HEK293 (cell line): ENCODE measurements at regions not wholly inside any gene's neighbourhood (a gene's known extent, or its start where the extent isn't known, plus 50 kb on each side); places are given as distances from the start of the nearest gene placed in this dataset.

Source experiments
- CTCF ChIA-PET: fragments of 350-600 bp; formaldehyde crosslinking; extraction: SDS; loops from one replicate; lab custom pipeline; 2021; ENCODE audit warnings: antibody characterized with exemption; lab: Yijun Ruan, JAX
- POLR2A ChIA-PET: fragments of 300-600 bp; formaldehyde crosslinking; extraction: SDS; loops from one replicate; lab custom pipeline; 2020; ENCODE audit warnings: antibody characterized with exemption, inconsistent platforms; lab: Yijun Ruan, JAX
- H3K27ac ChIP-seq: fragments of 200-500 bp; sonication (Bioruptor generic); 2 replicates; pipeline ENCODE4 v1.5.1; 2014; ENCODE audit warnings: low read depth, low read length, control low read depth, inconsistent platforms; ENCODE audit errors: extremely low read depth
- H3K36me3 ChIP-seq, 2 experiments: fragments of 200-500 bp in 1 of 2; sonication (Bioruptor generic) in 1 of 2; 1 replicate in 1 of 2; 2 replicates in 1 of 2; pipeline ENCODE4 v1.5.1; 2014 to 2017; ENCODE audit warnings: inconsistent platforms in 2 of 2, low read length in 2 of 2; ENCODE audit not compliant: control insufficient read depth in 2 of 2, insufficient read depth in 1 of 2
- H3K4me1 ChIP-seq: fragments of 200-500 bp; sonication (Bioruptor generic); 2 replicates; pipeline ENCODE4 v1.5.1; 2014; ENCODE audit warnings: mild to moderate bottlenecking, low read length, inconsistent platforms; ENCODE audit not compliant: control insufficient read depth, insufficient read depth
- H3K4me3 ChIP-seq: 2 replicates; pipeline ENCODE4 v1.5.1; 2011; ENCODE audit warnings: low read depth, mild to moderate bottlenecking, control low read depth, low read length, moderate library complexity
- H3K9me3 ChIP-seq: fragments of 200-500 bp; sonication (Bioruptor generic); 2 replicates; pipeline ENCODE4 v1.5.1; 2014; ENCODE audit warnings: low read depth, low read length, inconsistent platforms; ENCODE audit not compliant: control insufficient read depth, insufficient read depth
- BCL11B ChIP-seq: fragments of 450-650 bp; formaldehyde crosslinking; IDR thresholded peaks from 2 replicates; pipeline ENCODE4 v1.5.1; 2016; ENCODE audit warnings: low read depth, missing biosample characterization, missing genetic modification characterization
- FEZF1 ChIP-seq: fragments of 450-650 bp; formaldehyde crosslinking; IDR thresholded peaks from 2 replicates; pipeline ENCODE4 v1.5.1; 2016; ENCODE audit warnings: missing biosample characterization, missing genetic modification characterization
- GLIS2 ChIP-seq: fragments of 450-650 bp; formaldehyde crosslinking; IDR thresholded peaks from 2 replicates; pipeline ENCODE4 v1.5.1; 2016; ENCODE audit warnings: missing biosample characterization, missing genetic modification characterization
- HOXA7 ChIP-seq: sonication (generic); formaldehyde crosslinking; IDR thresholded peaks from 2 replicates; pipeline ENCODE4 v1.8.1; 2022; ENCODE audit warnings: missing genetic modification reagents, borderline replicate concordance
- HOXC10 ChIP-seq: sonication (generic); formaldehyde crosslinking; IDR thresholded peaks from 2 replicates; pipeline ENCODE4 v1.8.1; 2023; ENCODE audit warnings: mild to moderate bottlenecking, missing genetic modification reagents
- KLF1 ChIP-seq: fragments of 450-650 bp; formaldehyde crosslinking; IDR thresholded peaks from 2 replicates; pipeline ENCODE4 v1.5.1; 2016; ENCODE audit warnings: missing biosample characterization, missing genetic modification characterization
- KLF10 ChIP-seq: fragments of 450-650 bp; IDR thresholded peaks from 2 replicates; pipeline ENCODE4 v1.5.1; 2018; ENCODE audit warnings: missing biosample characterization, mild to moderate bottlenecking, missing genetic modification characterization
- KLF8 ChIP-seq: fragments of 450-650 bp; formaldehyde crosslinking; IDR thresholded peaks from 2 replicates; pipeline ENCODE4 v1.5.1; 2016; ENCODE audit warnings: missing biosample characterization, missing genetic modification characterization
- MYNN ChIP-seq: fragments of 450-650 bp; formaldehyde crosslinking; IDR thresholded peaks from 2 replicates; pipeline ENCODE4 v1.5.1; 2016; ENCODE audit warnings: missing biosample characterization, missing genetic modification characterization, borderline replicate concordance
- SCRT2 ChIP-seq: fragments of 450-650 bp; formaldehyde crosslinking; IDR thresholded peaks from 2 replicates; pipeline ENCODE4 v1.5.1; 2016; ENCODE audit warnings: missing biosample characterization, missing genetic modification characterization
- ZBTB44 ChIP-seq: fragments of 450-650 bp; IDR thresholded peaks from 2 replicates; pipeline ENCODE4 v1.5.1; 2018; ENCODE audit warnings: missing biosample characterization, mild to moderate bottlenecking, missing genetic modification characterization
- ZNF114 ChIP-seq: fragments of 450-650 bp; formaldehyde crosslinking; IDR thresholded peaks from 2 replicates; pipeline ENCODE4 v1.5.0; 2017; ENCODE audit warnings: missing biosample characterization, missing genetic modification characterization
- ZNF121 ChIP-seq: fragments of 450-650 bp; formaldehyde crosslinking; IDR thresholded peaks from 2 replicates; pipeline ENCODE4 v1.5.1; 2016; ENCODE audit warnings: missing biosample characterization, missing genetic modification characterization
- ZNF133 ChIP-seq: fragments of 450-650 bp; formaldehyde crosslinking; IDR thresholded peaks from 2 replicates; pipeline ENCODE4 v1.5.1; 2016; ENCODE audit warnings: missing biosample characterization, missing genetic modification characterization
- ZNF214 ChIP-seq: fragments of 450-650 bp; formaldehyde crosslinking; IDR thresholded peaks from 2 replicates; pipeline ENCODE4 v1.5.1; 2017; ENCODE audit warnings: missing biosample characterization, mild to moderate bottlenecking, missing genetic modification characterization, borderline replicate concordance
- ZNF274 ChIP-seq, 2 experiments: fragments of 200-500 bp in 1 of 2; fragments of 450-650 bp in 1 of 2; sonication (Bioruptor generic) in 1 of 2; formaldehyde crosslinking in 1 of 2; IDR thresholded peaks; 2 replicates each; pipeline versions ENCODE4 v1.5.1 to v1.6.1; 2014 to 2016; ENCODE audit warnings: borderline replicate concordance in 1 of 2, inconsistent platforms in 1 of 2, low read length in 1 of 2, missing biosample characterization in 1 of 2, missing genetic modification characterization in 1 of 2
- ZNF341 ChIP-seq: fragments of 450-650 bp; formaldehyde crosslinking; IDR thresholded peaks from 2 replicates; pipeline ENCODE4; 2016; ENCODE audit warnings: low read depth, missing biosample characterization, missing genetic modification characterization
- ZNF37A ChIP-seq: fragments of 450-650 bp; IDR thresholded peaks from 2 replicates; pipeline ENCODE4 v1.5.1; 2018; ENCODE audit warnings: missing biosample characterization, missing genetic modification characterization
- ZNF398 ChIP-seq: fragments of 450-650 bp; formaldehyde crosslinking; IDR thresholded peaks from 2 replicates; pipeline ENCODE4 v1.5.1; 2017; ENCODE audit warnings: missing biosample characterization, missing genetic modification characterization
- ZNF426 ChIP-seq: fragments of 450-650 bp; formaldehyde crosslinking; IDR thresholded peaks from 2 replicates; pipeline ENCODE4 v1.5.1; 2017; ENCODE audit warnings: missing biosample characterization, missing genetic modification characterization, mild to moderate bottlenecking, inconsistent platforms, moderate library complexity
- ZNF510 ChIP-seq: fragments of 450-650 bp; formaldehyde crosslinking; IDR thresholded peaks from 2 replicates; pipeline ENCODE4 v1.5.1; 2018; ENCODE audit warnings: mild to moderate bottlenecking, missing genetic modification characterization, missing biosample characterization; ENCODE audit not compliant: insufficient replicate concordance
- ZNF560 ChIP-seq: fragments of 450-650 bp; formaldehyde crosslinking; IDR thresholded peaks from 2 replicates; pipeline ENCODE4 v1.5.1; 2017; ENCODE audit warnings: missing biosample characterization, missing genetic modification characterization, borderline replicate concordance
- ZNF561 ChIP-seq: fragments of 450-650 bp; IDR thresholded peaks from 2 replicates; pipeline ENCODE4 v1.5.1; 2018; ENCODE audit warnings: missing biosample characterization, missing genetic modification characterization, borderline replicate concordance
- ZNF626 ChIP-seq: fragments of 450-650 bp; sonication (Bioruptor Pico); formaldehyde crosslinking; IDR thresholded peaks from 2 replicates; pipeline ENCODE4 v1.5.1; 2018; ENCODE audit warnings: missing biosample characterization, missing genetic modification characterization, inconsistent platforms
- ZNF777 ChIP-seq: fragments of 450-650 bp; formaldehyde crosslinking; IDR thresholded peaks from 2 replicates; pipeline ENCODE4 v1.5.1; 2017; ENCODE audit warnings: missing biosample characterization, missing genetic modification characterization, borderline replicate concordance
- ZSCAN30 ChIP-seq: fragments of 450-650 bp; IDR thresholded peaks from 2 replicates; pipeline ENCODE4 v1.5.1; 2018; ENCODE audit warnings: missing biosample characterization, mild to moderate bottlenecking, missing genetic modification characterization, moderate library complexity
- ZXDB ChIP-seq: fragments of 450-650 bp; formaldehyde crosslinking; IDR thresholded peaks from 2 replicates; pipeline ENCODE4 v1.5.1; 2016; ENCODE audit warnings: missing biosample characterization, missing genetic modification characterization
- TF ChIP-seq, protein P1 (sequence below): fragments of 450-650 bp; IDR thresholded peaks from 2 replicates; pipeline ENCODE4 v1.5.1; 2018; ENCODE audit warnings: missing biosample characterization, missing genetic modification characterization
- TF ChIP-seq, protein P2 (sequence below): fragments of 450-650 bp; formaldehyde crosslinking; optimal IDR thresholded peaks from 2 replicates; pipeline ENCODE3; 2016; ENCODE audit warnings: missing biosample characterization, mild to moderate bottlenecking, missing genetic modification characterization

DNA sequence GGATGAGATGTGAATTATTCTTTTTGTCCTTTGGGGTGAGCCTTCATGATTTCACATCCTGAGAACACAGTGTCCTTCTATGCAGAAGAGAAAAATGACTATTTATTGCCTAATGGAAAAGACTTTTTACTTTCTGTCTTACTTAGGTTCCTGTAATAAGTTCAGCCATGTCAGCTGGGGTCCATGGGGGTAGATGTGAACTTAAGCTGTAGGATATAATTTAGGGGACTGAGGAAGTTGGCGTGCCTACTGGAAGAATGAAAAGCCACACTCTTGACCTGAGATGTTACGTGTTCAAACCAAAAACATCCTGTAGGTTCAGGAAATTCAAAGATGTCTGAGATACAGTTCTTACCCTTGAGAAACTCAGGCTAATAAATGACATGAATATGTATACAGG is 660.5 kb downstream of the TOX3 start:
- CTCF ChIA-PET: no interaction called here
- Histone ChIP-seq H3K4me1 (no peaks in the 10 kb centered on the region), H3K9me3 (no peaks in the 10 kb centered on the region), H3K36me3 (no peaks in the 10 kb centered on the region), H3K27ac (no peak overlapping the region), H3K4me3 (no peak overlapping the region)
- POLR2A ChIA-PET: no interaction called here
- TF ChIP-seq ZNF426 (tag by site-specific recombination) (no peak), ZSCAN30 (tag by site-specific recombination) (no peak), ZNF341 (no peak), ZNF121 (tag by site-specific recombination) (no peak), ZNF398 (no peak), HOXA7 (CRISPR knock-in tag) (no peak), ZNF133 (tag by site-specific recombination) (no peak), SCRT2 (tag by site-specific recombination) (no peak), ZNF561 (no peak), ZNF560 (tag by site-specific recombination) (no peak), KLF8 (tag by site-specific recombination) (no peak), MYNN (no peak), ZXDB (tag by site-specific recombination) (no peak), FEZF1 (no peak), ZBTB44 (tag by site-specific recombination) (no peak), ZNF114 (tag by site-specific recombination) (no peak), ZNF214 (no peak), GLIS2 (tag by site-specific recombination) (no peak)
- TF ChIP-seq, protein P1, sequence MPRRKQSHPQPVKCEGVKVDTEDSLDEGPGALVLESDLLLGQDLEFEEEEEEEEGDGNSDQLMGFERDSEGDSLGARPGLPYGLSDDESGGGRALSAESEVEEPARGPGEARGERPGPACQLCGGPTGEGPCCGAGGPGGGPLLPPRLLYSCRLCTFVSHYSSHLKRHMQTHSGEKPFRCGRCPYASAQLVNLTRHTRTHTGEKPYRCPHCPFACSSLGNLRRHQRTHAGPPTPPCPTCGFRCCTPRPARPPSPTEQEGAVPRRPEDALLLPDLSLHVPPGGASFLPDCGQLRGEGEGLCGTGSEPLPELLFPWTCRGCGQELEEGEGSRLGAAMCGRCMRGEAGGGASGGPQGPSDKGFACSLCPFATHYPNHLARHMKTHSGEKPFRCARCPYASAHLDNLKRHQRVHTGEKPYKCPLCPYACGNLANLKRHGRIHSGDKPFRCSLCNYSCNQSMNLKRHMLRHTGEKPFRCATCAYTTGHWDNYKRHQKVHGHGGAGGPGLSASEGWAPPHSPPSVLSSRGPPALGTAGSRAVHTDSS: no peak
- TF ChIP-seq, protein P2, sequence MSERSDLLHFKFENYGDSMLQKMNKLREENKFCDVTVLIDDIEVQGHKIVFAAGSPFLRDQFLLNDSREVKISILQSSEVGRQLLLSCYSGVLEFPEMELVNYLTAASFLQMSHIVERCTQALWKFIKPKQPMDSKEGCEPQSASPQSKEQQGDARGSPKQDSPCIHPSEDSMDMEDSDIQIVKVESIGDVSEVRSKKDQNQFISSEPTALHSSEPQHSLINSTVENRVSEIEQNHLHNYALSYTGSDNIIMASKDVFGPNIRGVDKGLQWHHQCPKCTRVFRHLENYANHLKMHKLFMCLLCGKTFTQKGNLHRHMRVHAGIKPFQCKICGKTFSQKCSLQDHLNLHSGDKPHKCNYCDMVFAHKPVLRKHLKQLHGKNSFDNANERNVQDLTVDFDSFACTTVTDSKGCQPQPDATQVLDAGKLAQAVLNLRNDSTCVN: no peak

- POLR2A ChIA-PET: interaction anchor here (0.6 kb wide), 2 partner anchors 31 to 85 kb away, joined by 3 to 4 read pairs; no protein-coding TSS in a partner anchor
- no peak overlapping the region for H3K4me3 ChIP-seq
- H3K36me3 ChIP-seq: no peaks in the 10 kb centered on the region
- H3K4me1 ChIP-seq: no peaks in the 10 kb centered on the region
- H3K27ac ChIP-seq: no peak overlapping the region
- H3K9me3 ChIP-seq: no peaks in the 10 kb centered on the region
- CTCF ChIA-PET: no interaction called here
- TF ChIP-seq ZNF777 (tag by site-specific recombination): no peak
- TF ChIP-seq BCL11B (tag by site-specific recombination): no peak
- TF ChIP-seq HOXC10 (CRISPR knock-in tag): no peak
- no peak for TF ChIP-seq ZNF561
- TF ChIP-seq ZXDB (tag by site-specific recombination): no peak
- no peak for TF ChIP-seq ZNF626 (tag by site-specific recombination)
- TF ChIP-seq ZNF274 (IDR thresholded peaks at IDR 0.05; ENCODE audit: low read length): no peak
- no peak for TF ChIP-seq ZNF274 (tag by site-specific recombination; IDR thresholded peaks at IDR 0.05; ENCODE audit: borderline replicate concordance)
- TF ChIP-seq ZNF37A (tag by site-specific recombination): no peak
- no peak for TF ChIP-seq KLF10 (tag by site-specific recombination)
- TF ChIP-seq KLF1 (tag by site-specific recombination): no peak
- no peak for TF ChIP-seq ZNF510
Measured at GRCh38 chr16:51884773-51885172, 662.2 kb downstream of the TOX3 start.
